ENCODE measurements at regions not wholly inside any gene's neighbourhood (a gene's known extent, or its start where the extent isn't known, plus 50 kb on each side); places are given as distances from the start of the nearest gene placed in this dataset.

GRCh38 chr2:144924827-144925226 is 404.9 kb upstream of the ZEB2 start:
- Histone ChIP-seq H3K9me3 (ENCODE audit: control insufficient read depth, low read depth, low read length) (no peaks in the 10 kb centered on the region), H4K91ac (ENCODE audit: insufficient read length, low read depth, low read length) (no peak overlapping the region), H3K23ac (ENCODE audit: insufficient read length, low read depth, low read length) (no peak overlapping the region), H2BK12ac (ENCODE audit: insufficient read length, low read depth, low read length) (no peak overlapping the region), H3K4me2 (ENCODE audit: insufficient read depth, insufficient read length, low read length) (no peak overlapping the region), H3K79me1 (ENCODE audit: insufficient read depth, low read depth, low read length, poor library complexity, severe bottlenecking) (no peaks in the 10 kb centered on the region), H2BK120ac (ENCODE audit: low read depth, low read length, poor library complexity, severe bottlenecking) (no peak overlapping the region), H3K27ac (ENCODE audit: insufficient read length, low read depth, low read length) (no peak overlapping the region), H2AK5ac (ENCODE audit: insufficient read length, low read length) (no peak overlapping the region), H4K20me1 (ENCODE audit: control insufficient read depth, insufficient read depth, insufficient read length) (no peaks in the 10 kb centered on the region), H3K18ac (ENCODE audit: insufficient read length, low read depth, low read length) (no peak overlapping the region), H2BK5ac (ENCODE audit: insufficient read length, low read length) (no peak overlapping the region), H2BK20ac (ENCODE audit: low read depth, low read length, poor library complexity, severe bottlenecking) (no peak overlapping the region), H3K79me2 (ENCODE audit: insufficient read depth, low read length) (no peaks in the 10 kb centered on the region), H3K14ac (ENCODE audit: insufficient read depth, low read length) (no peak overlapping the region), H3K4me1 (ENCODE audit: insufficient read depth, low read length) (no peaks in the 10 kb centered on the region), H2AFZ (ENCODE audit: low read length) (no peak overlapping the region), H3K56ac (ENCODE audit: insufficient read length, low read depth, low read length) (no peak overlapping the region), H3K23me2 (ENCODE audit: insufficient read length, low read depth, low read length, poor library complexity, severe bottlenecking) (no peaks in the 10 kb centered on the region), H4K5ac (ENCODE audit: insufficient read length, low read depth, low read length) (no peak overlapping the region), H2BK15ac (ENCODE audit: low read depth, low read length) (no peak overlapping the region), H3K27me3 (ENCODE audit: insufficient read depth, low read length) (no peaks in the 10 kb centered on the region), H3K4ac (ENCODE audit: low read depth, low read length) (no peak overlapping the region), H3K9ac (ENCODE audit: extremely low read depth, insufficient read length, low read length) (no peak overlapping the region), H4K8ac (replicated peaks; ENCODE audit: insufficient read length, low read depth, low read length) (no peak overlapping the region), H3T11ph (ENCODE audit: low read length) (no peak overlapping the region)
- peaks cover 3 to 4% of the 10 kb centered on the region in 2 experiments for H3K4me1 Mint-ChIP-seq
- no peak overlapping the region for H3K4me3 Mint-ChIP-seq
- TF ChIP-seq, protein P1, sequence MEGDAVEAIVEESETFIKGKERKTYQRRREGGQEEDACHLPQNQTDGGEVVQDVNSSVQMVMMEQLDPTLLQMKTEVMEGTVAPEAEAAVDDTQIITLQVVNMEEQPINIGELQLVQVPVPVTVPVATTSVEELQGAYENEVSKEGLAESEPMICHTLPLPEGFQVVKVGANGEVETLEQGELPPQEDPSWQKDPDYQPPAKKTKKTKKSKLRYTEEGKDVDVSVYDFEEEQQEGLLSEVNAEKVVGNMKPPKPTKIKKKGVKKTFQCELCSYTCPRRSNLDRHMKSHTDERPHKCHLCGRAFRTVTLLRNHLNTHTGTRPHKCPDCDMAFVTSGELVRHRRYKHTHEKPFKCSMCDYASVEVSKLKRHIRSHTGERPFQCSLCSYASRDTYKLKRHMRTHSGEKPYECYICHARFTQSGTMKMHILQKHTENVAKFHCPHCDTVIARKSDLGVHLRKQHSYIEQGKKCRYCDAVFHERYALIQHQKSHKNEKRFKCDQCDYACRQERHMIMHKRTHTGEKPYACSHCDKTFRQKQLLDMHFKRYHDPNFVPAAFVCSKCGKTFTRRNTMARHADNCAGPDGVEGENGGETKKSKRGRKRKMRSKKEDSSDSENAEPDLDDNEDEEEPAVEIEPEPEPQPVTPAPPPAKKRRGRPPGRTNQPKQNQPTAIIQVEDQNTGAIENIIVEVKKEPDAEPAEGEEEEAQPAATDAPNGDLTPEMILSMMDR (conservative IDR thresholded peaks at IDR 0.05): no peak
- peaks cover 4 to 6% of the 10 kb centered on the region in 2 experiments; a peak in 3 of 5 replicates for H3K9me3 Mint-ChIP-seq
- H3K27me3 Mint-ChIP-seq (ENCODE audit: low read depth): no peaks in the 10 kb centered on the region
- H3K36me3 Mint-ChIP-seq (ENCODE audit: insufficient read depth in 1 of 3, low read depth in 3 of 3): peaks cover 0 to 18% (median 0%) of the 10 kb centered on the region in 3 experiments; a peak in 2 of 7 replicates
- no peak for DNase-seq
- no peak overlapping the region for H3K27ac Mint-ChIP-seq
